H1 (cell line): ENCODE measurements at regions not wholly inside any gene's neighbourhood (a gene's known extent, or its start where the extent isn't known, plus 50 kb on each side); places are given as distances from the start of the nearest gene placed in this dataset.
"Not testable (repeated sequence)": the region's sequence is repeated elsewhere in the genome, so short reads cannot be mapped to it uniquely, and the experiment has no call there.

Experiments used
- CTCF ChIA-PET: fragments of 300-600 bp; sonication (Branson Sonifier 250); formaldehyde crosslinking; loops from one replicate; lab custom pipeline; 2021; ENCODE audit not compliant: partially characterized antibody; lab: Charles Lee
- POLR2A ChIA-PET: fragments of 300-600 bp; sonication (Branson Sonifier 250); formaldehyde crosslinking; loops from one replicate; lab custom pipeline; 2021; ENCODE audit warnings: inconsistent platforms; ENCODE audit not compliant: partially characterized antibody; lab: Charles Lee
- DNase-seq, 2 experiments: peaks; one replicate each; pipeline versions ENCODE4 v3.0.0 to v3.0.0-alpha.2; 2010 to 2022; ENCODE audit warnings: low spot score in 2 of 2, low read depth in 1 of 2, mixed read lengths in 1 of 2
- FAIRE-seq: peaks from 2 replicates; lab custom pipeline; 2011; peaks lifted over from hg19 to GRCh38; lab: Jason Lieb, UNC
- H2AFZ ChIP-seq: 2 replicates; pipeline ENCODE4 v1.8.1; 2012; ENCODE audit warnings: low read length, inconsistent platforms
- H2AK5ac ChIP-seq: 2 replicates; pipeline ENCODE4 v1.6.1; 2013; ENCODE audit warnings: low read depth, low read length
- H2BK120ac ChIP-seq: replicated peaks from 2 replicates; pipeline ENCODE3; 2013; ENCODE audit warnings: low read depth, low read length, inconsistent platforms
- H2BK12ac ChIP-seq: 2 replicates; pipeline ENCODE4 v1.6.1; 2013; ENCODE audit warnings: low read depth, low read length
- H2BK15ac ChIP-seq: 2 replicates; pipeline ENCODE4 v1.6.1; 2013; ENCODE audit warnings: low read length
- H2BK20ac ChIP-seq: 2 replicates; pipeline ENCODE4 v1.6.1; 2013; ENCODE audit warnings: low read length
- H2BK5ac ChIP-seq: 2 replicates; pipeline ENCODE4 v1.6.1; 2013; ENCODE audit warnings: low read depth, low read length
- H3K14ac ChIP-seq: 2 replicates; pipeline ENCODE4 v1.6.1; 2013; ENCODE audit warnings: inconsistent platforms; ENCODE audit not compliant: insufficient read length
- H3K18ac ChIP-seq: 2 replicates; pipeline ENCODE4 v1.6.1; 2013; ENCODE audit warnings: low read length; ENCODE audit errors: extremely low read depth
- H3K23ac ChIP-seq: 2 replicates; pipeline ENCODE4 v1.6.1; 2013; ENCODE audit warnings: inconsistent platforms; ENCODE audit not compliant: insufficient read length
- H3K23me2 ChIP-seq: 2 replicates; pipeline ENCODE4 v1.6.1; 2013; ENCODE audit warnings: low read depth, low read length
- H3K27ac ChIP-seq: 2 replicates; pipeline ENCODE4 v1.6.1; 2011; ENCODE audit warnings: low read depth, low read length, inconsistent platforms
- H3K27me3 ChIP-seq, 4 experiments: replicated peaks in 1 of 4; 1 replicate in 1 of 4; 2 replicates in 3 of 4; pipeline versions ENCODE4 v1.6.1 to v1.8.1; 2011 to 2013; ENCODE audit warnings: low read length in 3 of 4, mild to moderate bottlenecking in 3 of 4, inconsistent platforms in 2 of 4, mixed read lengths in 2 of 4, moderate library complexity in 1 of 4; ENCODE audit not compliant: control insufficient read depth in 3 of 4, insufficient read depth in 3 of 4; ENCODE audit errors: extremely low read depth in 1 of 4
- H3K36me3 ChIP-seq, 4 experiments: 2 replicates each; pipeline versions ENCODE4 v1.6.1 to v1.8.1; 2011 to 2013; ENCODE audit warnings: mild to moderate bottlenecking in 4 of 4, low read length in 3 of 4, moderate library complexity in 2 of 4, control low read depth in 1 of 4, inconsistent platforms in 1 of 4; ENCODE audit not compliant: insufficient read depth in 4 of 4, control insufficient read depth in 2 of 4
- H3K4ac ChIP-seq: replicated peaks from 2 replicates; pipeline ENCODE3; 2013; ENCODE audit warnings: low read length, low read depth, mixed read lengths, inconsistent platforms; ENCODE audit not compliant: insufficient read length
- H3K4me1 ChIP-seq, 4 experiments: replicated peaks in 1 of 4; 1 replicate in 1 of 4; 2 replicates in 3 of 4; pipeline versions ENCODE4 v1.6.1 to v1.8.1; 2011 to 2013; ENCODE audit warnings: low read length in 3 of 4, inconsistent platforms in 2 of 4, mixed read lengths in 1 of 4; ENCODE audit not compliant: insufficient read depth in 4 of 4, control insufficient read depth in 3 of 4
- H3K4me2 ChIP-seq, 2 experiments: 2 replicates each; pipeline versions ENCODE4 v1.6.1 to v1.8.1; 2011 to 2013; ENCODE audit warnings: low read depth in 2 of 2, low read length in 2 of 2, control low read depth in 1 of 2, inconsistent platforms in 1 of 2, mild to moderate bottlenecking in 1 of 2; ENCODE audit not compliant: insufficient read depth in 1 of 2
- H3K4me3 ChIP-seq, 4 experiments: fragments of 200-600, 300-600 bp in 1 of 4; sonication (generic), shearing (Covaris generic), sonication (Bioruptor Twin) in 1 of 4; 2 replicates each; pipeline versions ENCODE4 v1.5.1 to v1.8.1; 2011 to 2016; ENCODE audit warnings: low read length in 4 of 4, low read depth in 3 of 4, control low read depth in 2 of 4, inconsistent platforms in 2 of 4, mild to moderate bottlenecking in 2 of 4, mixed read lengths in 1 of 4, moderate library complexity in 1 of 4; ENCODE audit not compliant: insufficient read depth in 2 of 4; ENCODE audit errors: extremely low read depth in 1 of 4
- H3K56ac ChIP-seq: replicated peaks from 2 replicates; pipeline ENCODE3; 2013; ENCODE audit warnings: low read depth, mild to moderate bottlenecking, mixed read lengths, low read length, inconsistent platforms; ENCODE audit not compliant: insufficient read length
- H3K79me1 ChIP-seq: 2 replicates; pipeline ENCODE4 v1.6.1; 2013; ENCODE audit warnings: low read depth, low read length, control low read depth
- H3K79me2 ChIP-seq, 2 experiments: 2 replicates each; pipeline versions ENCODE4 v1.6.1 to v1.8.1; 2012 to 2013; ENCODE audit warnings: low read length in 2 of 2, mild to moderate bottlenecking in 2 of 2, inconsistent platforms in 1 of 2; ENCODE audit not compliant: insufficient read depth in 2 of 2, control insufficient read depth in 1 of 2
- H3K9ac ChIP-seq, 4 experiments: replicated peaks in 1 of 4; 1 replicate in 1 of 4; 2 replicates in 3 of 4; pipeline versions ENCODE4 v1.6.1 to v1.8.1; 2011 to 2013; ENCODE audit warnings: low read depth in 3 of 4, low read length in 3 of 4, control low read depth in 2 of 4, mild to moderate bottlenecking in 2 of 4, moderate library complexity in 2 of 4, inconsistent platforms in 1 of 4; ENCODE audit errors: extremely low read depth in 1 of 4
- H3K9me3 ChIP-seq, 2 experiments: 2 replicates each; pipeline versions ENCODE4 v1.6.1 to v1.8.1; 2012 to 2013; ENCODE audit warnings: mild to moderate bottlenecking in 2 of 2, moderate library complexity in 2 of 2, control low read depth in 1 of 2, inconsistent platforms in 1 of 2, low read depth in 1 of 2, low read length in 1 of 2, mixed read lengths in 1 of 2; ENCODE audit not compliant: insufficient read depth in 2 of 2
- H4K20me1 ChIP-seq, 2 experiments: replicated peaks in 1 of 2; 2 replicates each; pipeline versions ENCODE3 to v1.8.1; 2011 to 2013; ENCODE audit warnings: inconsistent platforms in 2 of 2, low read length in 2 of 2, mild to moderate bottlenecking in 1 of 2; ENCODE audit not compliant: insufficient read depth in 2 of 2, control insufficient read depth in 1 of 2
- H4K5ac ChIP-seq: 2 replicates; pipeline ENCODE4 v1.6.1; 2013; ENCODE audit warnings: low read length, low read depth, mixed read lengths, inconsistent platforms; ENCODE audit not compliant: insufficient read length
- H4K8ac ChIP-seq: 2 replicates; pipeline ENCODE4 v1.8.0; 2013; ENCODE audit warnings: mild to moderate bottlenecking, moderate library complexity, low read length, inconsistent platforms; ENCODE audit not compliant: insufficient read depth; ENCODE audit errors: extremely low read depth
- H4K91ac ChIP-seq: replicated peaks from 2 replicates; pipeline ENCODE3; 2013; ENCODE audit warnings: low read length, mixed read lengths, inconsistent platforms; ENCODE audit not compliant: insufficient read length
- WGBS, 2 experiments: shearing (Covaris generic) in 1 of 2; methylation state at CpG; one replicate each; pipeline versions ENCODE4 v1.1.6 to v1.1.7; 2013 to 2015; ENCODE audit warnings: low lambda C conversion rate in 2 of 2, mixed read lengths in 2 of 2, inconsistent platforms in 1 of 2, low coverage in 1 of 2, missing lambda C conversion rate in 1 of 2; ENCODE audit not compliant: insufficient replicate concordance in 2 of 2, insufficient coverage in 1 of 2, insufficient read length in 1 of 2; ENCODE audit errors: extremely low coverage in 1 of 2, missing lambda C conversion rate in 1 of 2; 5-methylcytosine and 5-hydroxymethylcytosine counted together

GRCh38 chr7:91511861-91512260 lies 247.6 kb downstream of the FZD1 start:
- DNase-seq, H4K8ac ChIP-seq, POLR2A ChIA-PET, H2BK5ac ChIP-seq, H2BK12ac ChIP-seq, H3K4me2 ChIP-seq, H3K23ac ChIP-seq, H3K4ac ChIP-seq, H3K4me3 ChIP-seq, H4K5ac ChIP-seq, H3K27ac ChIP-seq, H4K91ac ChIP-seq, H3K9me3 ChIP-seq, H3K56ac ChIP-seq, H2BK20ac ChIP-seq, FAIRE-seq, H3K79me1 ChIP-seq, H3K18ac ChIP-seq, H2BK15ac ChIP-seq, H3K36me3 ChIP-seq, H2AK5ac ChIP-seq, CTCF ChIA-PET, H3K27me3 ChIP-seq, H4K20me1 ChIP-seq, H3K9ac ChIP-seq, H3K14ac ChIP-seq, H2BK120ac ChIP-seq, H2AFZ ChIP-seq, H3K79me2 ChIP-seq, H3K4me1 ChIP-seq, H3K23me2 ChIP-seq: not testable (repeated sequence)
- 100% methylated on average over 1 of the region's 1 CpG; no CpG with 5 or more reads in 1 of the 2 experiments for WGBS, 2 experiments
